IPS-18c (cell line): ENCODE measurements at regions not wholly inside any gene's neighbourhood (a gene's known extent, or its start where the extent isn't known, plus 50 kb on each side); places are given as distances from the start of the nearest gene placed in this dataset.

Experiments
- H3K4me3 ChIP-seq: 2 replicates; pipeline ENCODE4 v1.7.0; 2013; ENCODE audit warnings: low read depth, mild to moderate bottlenecking, low read length, moderate library complexity; ENCODE audit not compliant: insufficient read depth
- H3K9me3 ChIP-seq: one replicate; pipeline ENCODE4 v1.6.1; 2013; ENCODE audit warnings: mild to moderate bottlenecking, low read length, moderate library complexity; ENCODE audit not compliant: control insufficient read depth, insufficient read depth

- no peaks in the 10 kb centered on the region for H3K9me3 ChIP-seq
- no peak overlapping the region for H3K4me3 ChIP-seq
Measured at GRCh38 chr20:57905448-57905847, 195.6 kb upstream of the PMEPA1 start.

GRCh38 chr20:57904314-57905105 is 194.7 kb upstream of the PMEPA1 start:
- Histone ChIP-seq H3K9me3 (no peaks in the 10 kb centered on the region), H3K4me3 (no peak overlapping the region)

GRCh38 chr20:57902473-57902872 is 192.7 kb upstream of the PMEPA1 start:
- Histone ChIP-seq H3K9me3 (no peaks in the 10 kb centered on the region), H3K4me3 (no peak overlapping the region)

- Histone ChIP-seq H3K4me3 (no peak overlapping the region), H3K9me3 (no peaks in the 10 kb centered on the region)
Measured at GRCh38 chr20:57901526-57901925, 191.7 kb upstream of the PMEPA1 start.

- Histone ChIP-seq H3K9me3 (no peaks in the 10 kb centered on the region), H3K4me3 (no peak overlapping the region)
Measured at GRCh38 chr20:57900226-57900905, 190.6 kb upstream of the PMEPA1 start.

- Histone ChIP-seq H3K4me3 (no peak overlapping the region), H3K9me3 (no peaks in the 10 kb centered on the region)
Measured at GRCh38 chr20:57899554-57899953, 189.7 kb upstream of the PMEPA1 start.

- H3K9me3 ChIP-seq = no peaks in the 10 kb centered on the region
- no peak overlapping the region for H3K4me3 ChIP-seq
Measured at GRCh38 chr20:57898332-57898731, 188.5 kb upstream of the PMEPA1 start.

- H3K9me3 ChIP-seq = no peaks in the 10 kb centered on the region
- no peak overlapping the region for H3K4me3 ChIP-seq
Measured at GRCh38 chr20:57897891-57898290, 188.1 kb upstream of the PMEPA1 start.

- H3K9me3 ChIP-seq = no peaks in the 10 kb centered on the region
- no peak overlapping the region for H3K4me3 ChIP-seq
Measured at GRCh38 chr20:57897156-57897874, 187.5 kb upstream of the PMEPA1 start.

- Histone ChIP-seq H3K4me3 (no peak overlapping the region), H3K9me3 (no peaks in the 10 kb centered on the region)
Measured at GRCh38 chr20:57896563-57896962, 186.7 kb upstream of the PMEPA1 start.

GRCh38 chr20:57896017-57896416 is 186.2 kb upstream of the PMEPA1 start:
- Histone ChIP-seq H3K9me3 (no peaks in the 10 kb centered on the region), H3K4me3 (no peak overlapping the region)

- Histone ChIP-seq H3K9me3 (no peaks in the 10 kb centered on the region), H3K4me3 (no peak overlapping the region)
Measured at GRCh38 chr20:57895161-57895855, 185.5 kb upstream of the PMEPA1 start.

- H3K9me3 ChIP-seq = no peaks in the 10 kb centered on the region
- no peak overlapping the region for H3K4me3 ChIP-seq
Measured at GRCh38 chr20:57894522-57894921, 184.7 kb upstream of the PMEPA1 start.

GRCh38 chr20:57894096-57894495 is 184.3 kb upstream of the PMEPA1 start:
- Histone ChIP-seq H3K4me3 (no peak overlapping the region), H3K9me3 (no peaks in the 10 kb centered on the region)

- H3K9me3 ChIP-seq = no peaks in the 10 kb centered on the region
- no peak overlapping the region for H3K4me3 ChIP-seq
Measured at GRCh38 chr20:57893366-57893999, 183.7 kb upstream of the PMEPA1 start.

- Histone ChIP-seq H3K4me3 (no peak overlapping the region), H3K9me3 (no peaks in the 10 kb centered on the region)
Measured at GRCh38 chr20:57892471-57892870, 182.7 kb upstream of the PMEPA1 start.

GRCh38 chr20:57891014-57891413 is 181.2 kb upstream of the PMEPA1 start:
- no peaks in the 10 kb centered on the region for H3K9me3 ChIP-seq
- H3K4me3 ChIP-seq = no peak overlapping the region
